ENCODE measurements at regions not wholly inside any gene's neighbourhood (a gene's known extent, or its start where the extent isn't known, plus 50 kb on each side); places are given as distances from the start of the nearest gene placed in this dataset.
"Not testable (repeated sequence)": the region's sequence is repeated elsewhere in the genome, so short reads cannot be mapped to it uniquely, and the experiment has no call there.

DNA sequence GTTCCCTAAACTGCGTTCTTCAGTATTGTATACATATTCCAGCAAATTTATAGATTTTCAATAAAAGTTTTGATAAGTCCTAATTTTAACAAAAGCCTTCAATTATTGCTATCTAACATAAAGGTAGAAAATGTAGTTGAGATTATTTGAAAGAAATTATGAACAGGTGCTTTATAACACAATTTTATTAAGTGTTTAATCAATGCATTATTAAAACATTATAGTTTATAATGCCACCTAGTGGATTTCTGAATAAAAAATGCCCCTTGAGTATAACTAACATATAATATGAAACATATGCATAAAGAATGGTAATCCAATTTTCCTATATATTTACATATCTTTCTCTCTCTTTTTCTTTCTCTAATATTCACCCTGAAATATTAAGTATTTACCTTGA lies 515.3 kb downstream of the SLC6A15 start:
- TF ChIP-seq, protein P1, sequence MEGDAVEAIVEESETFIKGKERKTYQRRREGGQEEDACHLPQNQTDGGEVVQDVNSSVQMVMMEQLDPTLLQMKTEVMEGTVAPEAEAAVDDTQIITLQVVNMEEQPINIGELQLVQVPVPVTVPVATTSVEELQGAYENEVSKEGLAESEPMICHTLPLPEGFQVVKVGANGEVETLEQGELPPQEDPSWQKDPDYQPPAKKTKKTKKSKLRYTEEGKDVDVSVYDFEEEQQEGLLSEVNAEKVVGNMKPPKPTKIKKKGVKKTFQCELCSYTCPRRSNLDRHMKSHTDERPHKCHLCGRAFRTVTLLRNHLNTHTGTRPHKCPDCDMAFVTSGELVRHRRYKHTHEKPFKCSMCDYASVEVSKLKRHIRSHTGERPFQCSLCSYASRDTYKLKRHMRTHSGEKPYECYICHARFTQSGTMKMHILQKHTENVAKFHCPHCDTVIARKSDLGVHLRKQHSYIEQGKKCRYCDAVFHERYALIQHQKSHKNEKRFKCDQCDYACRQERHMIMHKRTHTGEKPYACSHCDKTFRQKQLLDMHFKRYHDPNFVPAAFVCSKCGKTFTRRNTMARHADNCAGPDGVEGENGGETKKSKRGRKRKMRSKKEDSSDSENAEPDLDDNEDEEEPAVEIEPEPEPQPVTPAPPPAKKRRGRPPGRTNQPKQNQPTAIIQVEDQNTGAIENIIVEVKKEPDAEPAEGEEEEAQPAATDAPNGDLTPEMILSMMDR (IDR thresholded peaks at IDR 0.05; ENCODE audit: unreplicated experiment): peak; percentile 8
- no peak overlapping the region for H3K4me3 Mint-ChIP-seq (ENCODE audit: low read depth)

DNA sequence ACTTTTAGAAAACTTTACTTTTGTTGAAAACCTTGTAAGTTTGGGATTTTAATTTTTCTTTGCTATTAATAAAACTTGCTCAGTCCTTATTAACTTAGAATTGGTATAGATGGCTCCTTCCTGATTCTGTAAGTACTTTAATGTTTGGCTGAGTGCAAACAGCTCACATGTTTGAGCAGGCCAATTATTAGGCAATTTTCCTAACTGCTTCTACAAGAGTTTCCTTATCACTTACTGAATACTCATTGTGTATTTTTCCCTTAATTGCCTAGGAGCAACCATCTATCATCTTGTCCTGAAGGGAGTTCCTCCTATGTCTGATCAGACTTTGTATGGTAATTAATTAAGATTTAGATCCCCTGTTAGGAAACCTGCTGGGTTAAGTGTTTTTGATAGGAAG lies 521.4 kb downstream of the SLC6A15 start:
- H3K4me3 Mint-ChIP-seq (ENCODE audit: low read depth); H3K9me3 Mint-ChIP-seq (ENCODE audit: low read depth); H3K27me3 Mint-ChIP-seq; H3K27ac Mint-ChIP-seq; H3K4me1 Mint-ChIP-seq (ENCODE audit: low read depth); DNase-seq (ENCODE audit: low spot score, unreplicated experiment); H3K36me3 Mint-ChIP-seq (ENCODE audit: insufficient read depth): not testable (repeated sequence)

More for the DNA sequence above, 515.3 kb downstream of the SLC6A15 start:
- no peaks in the 10 kb centered on the region for H3K36me3 Mint-ChIP-seq (ENCODE audit: insufficient read depth)
- DNase-seq (ENCODE audit: low spot score, unreplicated experiment): no peak
- H3K27ac Mint-ChIP-seq: no peak overlapping the region
- peaks cover 3% of the 10 kb centered on the region for H3K9me3 Mint-ChIP-seq (ENCODE audit: low read depth)
- H3K27me3 Mint-ChIP-seq: no peaks in the 10 kb centered on the region
- no peaks in the 10 kb centered on the region for H3K4me1 Mint-ChIP-seq (ENCODE audit: low read depth)

DNA sequence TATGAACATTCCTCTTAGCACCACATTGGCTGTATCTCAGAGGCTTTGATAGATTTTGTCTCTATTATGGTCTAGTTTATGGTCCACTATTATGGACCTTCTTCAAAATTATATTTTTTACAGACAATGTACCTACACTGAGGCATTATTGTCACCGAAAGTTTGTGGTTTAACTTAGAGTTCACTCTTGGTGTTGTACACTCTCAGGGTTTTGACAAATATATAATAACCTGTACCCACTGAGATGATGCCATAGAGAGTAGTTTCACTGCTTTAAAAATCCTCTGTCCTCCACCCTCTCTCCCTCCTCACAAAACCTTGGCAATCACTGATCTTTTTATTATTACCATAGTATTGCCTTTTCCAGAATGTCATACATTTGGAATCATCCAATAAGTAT lies 528.2 kb downstream of the SLC6A15 start:
- H3K27ac Mint-ChIP-seq: no peak overlapping the region
- H3K4me3 Mint-ChIP-seq (ENCODE audit: low read depth): no peak overlapping the region
- H3K36me3 Mint-ChIP-seq (ENCODE audit: insufficient read depth): no peaks in the 10 kb centered on the region
- TF ChIP-seq, protein P1 (IDR thresholded peaks at IDR 0.05; ENCODE audit: unreplicated experiment): no peak
- no peak for DNase-seq (ENCODE audit: low spot score, unreplicated experiment)
- H3K9me3 Mint-ChIP-seq (ENCODE audit: low read depth): peaks cover 11% of the 10 kb centered on the region
- no peaks in the 10 kb centered on the region for H3K27me3 Mint-ChIP-seq
- no peaks in the 10 kb centered on the region for H3K4me1 Mint-ChIP-seq (ENCODE audit: low read depth)

DNA sequence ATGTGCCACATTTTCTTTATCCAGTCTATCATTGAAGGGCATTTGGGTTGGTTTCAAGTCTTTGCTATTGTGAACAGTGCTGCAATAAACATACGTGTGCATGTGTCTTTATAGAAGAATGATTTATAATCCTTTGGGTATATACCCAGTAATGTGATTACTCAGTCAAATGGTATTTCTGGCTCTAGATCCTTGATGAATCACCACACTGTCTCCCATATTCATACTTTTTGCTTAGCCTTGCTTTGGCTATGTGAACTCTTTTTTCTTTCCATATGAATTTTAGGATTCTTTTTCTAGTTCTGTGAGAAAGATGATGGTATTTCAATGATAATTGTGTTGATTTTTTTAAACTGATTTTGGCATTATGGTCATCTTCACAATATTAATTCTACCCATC lies 530.1 kb downstream of the SLC6A15 start:
- peaks cover 11% of the 10 kb centered on the region for H3K9me3 Mint-ChIP-seq (ENCODE audit: low read depth)
- not testable (repeated sequence) for DNase-seq (ENCODE audit: low spot score, unreplicated experiment); H3K36me3 Mint-ChIP-seq (ENCODE audit: insufficient read depth); H3K4me1 Mint-ChIP-seq (ENCODE audit: low read depth); H3K27ac Mint-ChIP-seq; H3K27me3 Mint-ChIP-seq; H3K4me3 Mint-ChIP-seq (ENCODE audit: low read depth)

GRCh38 chr12:84376320-84376719 lies 536.3 kb downstream of the SLC6A15 start:
- Mint-ChIP-seq H3K27ac (no peak overlapping the region), H3K36me3 (ENCODE audit: insufficient read depth) (no peaks in the 10 kb centered on the region), H3K9me3 (ENCODE audit: low read depth) (no peaks in the 10 kb centered on the region), H3K4me3 (ENCODE audit: low read depth) (no peak overlapping the region), H3K4me1 (ENCODE audit: low read depth) (no peaks in the 10 kb centered on the region), H3K27me3 (no peaks in the 10 kb centered on the region)
- DNase-seq (ENCODE audit: low spot score, unreplicated experiment): no peak
- TF ChIP-seq, protein P1 (IDR thresholded peaks at IDR 0.05; ENCODE audit: unreplicated experiment): no peak

- no peak for DNase-seq (ENCODE audit: low spot score, unreplicated experiment)
Observed at GRCh38 chr12:84375449-84376170, 537.0 kb downstream of the SLC6A15 start.

More at GRCh38 chr12:84375449-84376170, 537.0 kb downstream of the SLC6A15 start:
- Mint-ChIP-seq H3K27me3 (no peaks in the 10 kb centered on the region), H3K9me3 (ENCODE audit: low read depth) (no peaks in the 10 kb centered on the region), H3K27ac (no peak overlapping the region), H3K4me1 (ENCODE audit: low read depth) (no peaks in the 10 kb centered on the region), H3K36me3 (ENCODE audit: insufficient read depth) (no peaks in the 10 kb centered on the region), H3K4me3 (ENCODE audit: low read depth) (no peak overlapping the region)
- TF ChIP-seq, protein P1 (IDR thresholded peaks at IDR 0.05; ENCODE audit: unreplicated experiment): no peak

All from progenitor cell of endocrine pancreas (in vitro differentiated cells).